22Rv1 (cell line): ENCODE measurements at regions not wholly inside any gene's neighbourhood (a gene's known extent, or its start where the extent isn't known, plus 50 kb on each side); places are given as distances from the start of the nearest gene placed in this dataset.

ENCODE experiments used
- CTCF ChIP-seq: fragments of 450-650 bp; IDR thresholded peaks from 2 replicates; pipeline ENCODE4 v1.5.1; 2017; ENCODE audit warnings: mild to moderate bottlenecking
- ZFX ChIP-seq: fragments of 450-650 bp; IDR thresholded peaks from 2 replicates; pipeline ENCODE4 v1.6.1; 2017; ENCODE audit warnings: antibody characterized with exemption, borderline replicate concordance

- TF ChIP-seq CTCF (no peak), ZFX (no peak)
Measured at GRCh38 chr13:55366676-55367075, 1774.0 kb upstream of the PRR20A start.
